ENCODE measurements at regions not wholly inside any gene's neighbourhood (a gene's known extent, or its start where the extent isn't known, plus 50 kb on each side); places are given as distances from the start of the nearest gene placed in this dataset.

- no peaks in the 10 kb centered on the region for H3K27me3 ChIP-seq (ENCODE audit: insufficient read depth, low read length)
- H3K36me3 Mint-ChIP-seq (ENCODE audit: insufficient read depth in 1 of 3, low read depth in 3 of 3) = no peaks in the 10 kb centered on the region
Measured at GRCh38 chr21:35854281-35854680, 206.0 kb downstream of the SETD4 start.

More at GRCh38 chr21:35854281-35854680, 206.0 kb downstream of the SETD4 start:
- no peak overlapping the region for H4K5ac ChIP-seq (ENCODE audit: insufficient read length, low read depth, low read length)
- no peaks in the 10 kb centered on the region for H3K23me2 ChIP-seq (ENCODE audit: insufficient read length, low read depth, low read length, poor library complexity, severe bottlenecking)
- H3T11ph ChIP-seq (ENCODE audit: low read length) = no peak overlapping the region
- no peak for TF ChIP-seq CTCF (conservative IDR thresholded peaks at IDR 0.05)
- Mint-ChIP-seq H3K4me1 (no peaks in the 10 kb centered on the region; a peak in 1 of 4 replicates), H3K27ac (no peak overlapping the region), H3K4me3 (no peak overlapping the region), H3K9me3 (no peaks in the 10 kb centered on the region), H3K27me3 (ENCODE audit: low read depth) (peaks cover 3% of the 10 kb centered on the region)
- no peak overlapping the region; the same call in 1 of the 2 replicates for H3K14ac ChIP-seq (ENCODE audit: insufficient read depth, low read length)
- no peaks in the 10 kb centered on the region for H3K9me3 ChIP-seq (ENCODE audit: control insufficient read depth, low read depth, low read length)
- no peak overlapping the region for H2BK15ac ChIP-seq (ENCODE audit: low read depth, low read length)
- no peak overlapping the region for H3K18ac ChIP-seq (ENCODE audit: insufficient read length, low read depth, low read length)
- no peak overlapping the region for H4K91ac ChIP-seq (ENCODE audit: insufficient read length, low read depth, low read length)
- WGBS (ENCODE audit: extremely low coverage, insufficient read length, low lambda C conversion rate) = no CpG with 5 or more reads among the region's 7 CpGs
- no peak overlapping the region for H2BK120ac ChIP-seq (ENCODE audit: low read depth, low read length, poor library complexity, severe bottlenecking)
- no peak overlapping the region for H3K9ac ChIP-seq (ENCODE audit: extremely low read depth, insufficient read length, low read length)
- H2BK5ac ChIP-seq (ENCODE audit: insufficient read length, low read length) = no peak overlapping the region
- no peak overlapping the region for H2AFZ ChIP-seq (ENCODE audit: low read length)
- H3K4ac ChIP-seq (ENCODE audit: low read depth, low read length) = no peak overlapping the region
- no peaks in the 10 kb centered on the region for H3K79me1 ChIP-seq (ENCODE audit: insufficient read depth, low read depth, low read length, poor library complexity, severe bottlenecking)
- no peak overlapping the region for H2BK12ac ChIP-seq (ENCODE audit: insufficient read length, low read depth, low read length)
- no peak for DNase-seq
- H3K23ac ChIP-seq (ENCODE audit: insufficient read length, low read depth, low read length) = no peak overlapping the region
- no peak overlapping the region for H3K27ac ChIP-seq (ENCODE audit: insufficient read length, low read depth, low read length)
- no peaks in the 10 kb centered on the region for H4K20me1 ChIP-seq (ENCODE audit: control insufficient read depth, insufficient read depth, insufficient read length)
- H2AK5ac ChIP-seq (ENCODE audit: insufficient read length, low read length) = no peak overlapping the region
- H3K79me2 ChIP-seq (ENCODE audit: insufficient read depth, low read length) = no peaks in the 10 kb centered on the region
- no peak overlapping the region for H3K56ac ChIP-seq (ENCODE audit: insufficient read length, low read depth, low read length)
- H2BK20ac ChIP-seq (ENCODE audit: low read depth, low read length, poor library complexity, severe bottlenecking) = no peak overlapping the region
- no peaks in the 10 kb centered on the region for H3K4me1 ChIP-seq (ENCODE audit: insufficient read depth, low read length)
- no peak overlapping the region for H3K4me2 ChIP-seq (ENCODE audit: insufficient read depth, insufficient read length, low read length)
- H4K8ac ChIP-seq (replicated peaks; ENCODE audit: insufficient read length, low read depth, low read length) = no peak overlapping the region

Data from H9 (cell line).